CD4-positive, CD25-positive, alpha-beta regulatory T cell (primary cell): ENCODE measurements at regions not wholly inside any gene's neighbourhood (a gene's known extent, or its start where the extent isn't known, plus 50 kb on each side); places are given as distances from the start of the nearest gene placed in this dataset.

Experiments
- ATAC-seq, 2 donors: fragments of 150-1000 bp; cut with Tn5 transposase; one replicate each; pipeline ENCODE4 v1.10.0; 2021; ENCODE audit warnings: low read depth in 2 of 2, moderate number of reproducible peaks in 2 of 2, moderate library complexity in 1 of 2
- DNase-seq, 3 donors: peaks; one replicate each; pipeline versions ENCODE4 v3.0.0 to v3.0.0-alpha.2; 2012 to 2022; ENCODE audit warnings: mixed read lengths in 1 of 3
- H3K27ac ChIP-seq: one replicate; pipeline ENCODE4 v1.7.0; 2013; ENCODE audit warnings: mild to moderate bottlenecking, low read length; ENCODE audit not compliant: insufficient read depth, poor library complexity, severe bottlenecking
- H3K27me3 ChIP-seq: one replicate; pipeline ENCODE4 v1.7.0; 2013; ENCODE audit warnings: low read length; ENCODE audit not compliant: control insufficient read depth, insufficient read depth
- H3K36me3 ChIP-seq: one replicate; pipeline ENCODE4 v1.7.0; 2013; ENCODE audit warnings: mild to moderate bottlenecking, low read length, moderate library complexity; ENCODE audit not compliant: control insufficient read depth, insufficient read depth
- H3K4me1 ChIP-seq: 2 replicates; pipeline ENCODE4 v1.7.0; 2013; ENCODE audit warnings: mild to moderate bottlenecking, low read length; ENCODE audit not compliant: insufficient read depth, control insufficient read depth, poor library complexity, severe bottlenecking
- H3K4me3 ChIP-seq: one replicate; pipeline ENCODE4 v1.7.0; 2013; ENCODE audit warnings: low read depth, mild to moderate bottlenecking, low read length, moderate library complexity
- H3K9me3 ChIP-seq, 2 experiments: 1 replicate in 1 of 2; 2 replicates in 1 of 2; pipeline ENCODE4 v1.7.0; 2013; ENCODE audit warnings: low read length in 2 of 2, mild to moderate bottlenecking in 1 of 2, moderate library complexity in 1 of 2; ENCODE audit not compliant: control insufficient read depth in 2 of 2
- H3K27ac Mint-ChIP-seq, 3 donors: one replicate each; pipeline ENCODE4 v1.8.0; 2020 to 2022; ENCODE audit warnings: mild to moderate bottlenecking in 3 of 3, mixed read lengths in 3 of 3, moderate library complexity in 2 of 3
- H3K27me3 Mint-ChIP-seq: one replicate; pipeline ENCODE4 v1.8.0; 2022; ENCODE audit warnings: mild to moderate bottlenecking, mixed read lengths
- H3K36me3 Mint-ChIP-seq: one replicate; pipeline ENCODE4 v1.8.0; 2020; ENCODE audit warnings: mixed read lengths
- H3K4me1 Mint-ChIP-seq, 4 donors: one replicate each; pipeline ENCODE4 v1.8.0; 2020 to 2022; ENCODE audit warnings: mixed read lengths in 4 of 4, mild to moderate bottlenecking in 1 of 4
- H3K4me3 Mint-ChIP-seq, 4 donors: one replicate each; pipeline ENCODE4 v1.8.0; 2020 to 2022; ENCODE audit warnings: mild to moderate bottlenecking in 4 of 4, mixed read lengths in 4 of 4, moderate library complexity in 3 of 4
- H3K9me3 Mint-ChIP-seq, 7 donors: one replicate each; pipeline ENCODE4 v1.8.0; 2020 to 2022; ENCODE audit warnings: mixed read lengths in 7 of 7, mild to moderate bottlenecking in 3 of 7, moderate library complexity in 2 of 7

DNA sequence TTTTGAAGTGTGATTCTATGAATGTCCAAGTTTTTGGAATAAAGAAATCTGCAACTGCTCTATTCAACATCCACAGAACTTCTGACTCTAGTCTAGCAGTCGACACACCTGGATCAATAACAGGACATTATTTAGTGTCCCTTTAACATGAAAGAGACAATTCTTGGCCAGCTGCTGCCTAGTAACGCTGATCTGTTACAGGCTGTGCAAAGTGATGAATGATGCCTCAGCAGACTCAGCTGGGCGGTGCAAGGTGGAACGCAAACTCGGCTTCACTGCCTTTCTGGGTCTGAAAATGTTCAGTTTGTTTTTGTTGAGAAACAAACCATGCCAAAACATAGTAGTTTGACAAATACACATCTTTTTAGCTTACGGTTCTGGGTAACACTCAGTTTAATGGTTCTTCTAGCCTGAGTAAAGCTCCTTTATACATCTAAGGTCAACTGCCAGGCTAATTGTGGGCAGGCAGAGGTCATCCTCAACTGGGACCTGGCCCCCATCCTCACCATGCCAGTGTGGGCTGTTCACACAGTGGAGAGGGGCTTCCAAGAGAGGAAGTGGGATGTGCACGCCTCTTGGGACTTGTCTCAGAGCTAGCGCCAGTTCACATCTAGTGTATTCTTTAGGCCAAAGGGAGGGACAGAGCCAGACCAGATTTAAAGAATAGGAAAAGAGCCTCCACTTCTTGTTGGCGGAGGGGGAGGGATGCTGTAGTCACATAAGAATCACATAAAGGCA is 879.7 kb downstream of the QKI start:
- DNase-seq (no peak), ATAC-seq (no peak)
- Histone ChIP-seq H3K4me1 (no peaks in the 10 kb centered on the region), H3K27me3 (no peaks in the 10 kb centered on the region), H3K36me3 (no peaks in the 10 kb centered on the region), H3K9me3 (peaks cover 0 to 10% of the 10 kb centered on the region in 2 experiments), H3K4me3 (no peak overlapping the region), H3K27ac (no peak overlapping the region)
- H3K4me1 Mint-ChIP-seq: no peaks in the 10 kb centered on the region
- H3K4me3 Mint-ChIP-seq: no peak overlapping the region
- H3K27me3 Mint-ChIP-seq: no peaks in the 10 kb centered on the region
- no peak overlapping the region for H3K27ac Mint-ChIP-seq
- no peaks in the 10 kb centered on the region for H3K36me3 Mint-ChIP-seq
- peaks cover 0 to 11% (median 4%) of the 10 kb centered on the region in 7 donors for H3K9me3 Mint-ChIP-seq

DNA sequence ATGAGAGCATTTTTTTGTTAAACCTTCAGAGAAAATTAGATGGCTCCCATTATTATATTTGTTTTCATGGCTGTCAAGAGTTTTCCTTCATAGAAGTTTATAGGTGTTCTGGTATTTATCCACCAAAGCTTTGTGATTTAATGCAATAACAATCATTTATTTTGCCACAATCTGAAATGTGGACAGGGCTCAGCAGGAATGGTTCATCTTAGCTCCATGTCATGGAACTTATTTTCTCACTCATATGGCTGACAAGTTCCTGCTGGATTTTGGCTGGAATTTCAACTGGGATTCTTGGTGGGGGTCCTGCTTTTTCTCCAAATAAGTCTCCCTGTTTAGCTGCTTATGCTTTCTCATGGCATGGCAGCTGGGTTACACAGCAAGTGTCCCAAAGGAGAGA is 876.7 kb downstream of the QKI start:
- Histone ChIP-seq H3K4me3 (no peak overlapping the region), H3K4me1 (no peaks in the 10 kb centered on the region), H3K27ac (no peak overlapping the region), H3K9me3 (peaks cover 0 to 10% of the 10 kb centered on the region in 2 experiments), H3K27me3 (no peaks in the 10 kb centered on the region), H3K36me3 (no peaks in the 10 kb centered on the region)
- no peak overlapping the region for H3K4me3 Mint-ChIP-seq
- no peaks in the 10 kb centered on the region for H3K27me3 Mint-ChIP-seq
- no peaks in the 10 kb centered on the region for H3K4me1 Mint-ChIP-seq
- H3K36me3 Mint-ChIP-seq: no peaks in the 10 kb centered on the region
- ATAC-seq (no peak), DNase-seq (no peak)
- no peak overlapping the region for H3K27ac Mint-ChIP-seq
- peaks cover 0 to 7% (median 6%) of the 10 kb centered on the region in 7 donors for H3K9me3 Mint-ChIP-seq

DNA sequence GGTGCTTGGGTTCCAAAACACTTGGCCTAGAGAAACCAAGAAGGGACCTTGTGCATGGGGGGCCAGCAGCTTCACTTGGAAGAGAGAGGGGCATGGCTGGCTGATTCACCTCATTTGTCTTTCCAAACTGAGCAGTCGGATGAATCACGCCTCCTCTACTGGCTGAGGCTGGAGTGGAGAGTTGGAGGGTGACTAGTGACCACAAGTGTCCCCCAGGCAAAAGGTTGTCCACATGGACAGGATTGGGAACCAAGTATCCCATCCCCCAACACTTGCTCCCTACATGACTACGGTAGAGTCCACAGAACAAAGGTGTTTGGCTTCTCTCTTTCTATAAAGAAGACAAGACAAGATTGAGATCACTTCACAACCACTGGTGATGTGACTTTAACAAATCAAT is 875.6 kb downstream of the QKI start:
- H3K4me1 ChIP-seq: no peaks in the 10 kb centered on the region
- Mint-ChIP-seq H3K36me3 (no peaks in the 10 kb centered on the region), H3K4me3 (no peak overlapping the region), H3K27ac (peak overlapping the region in 1 of 3 donors; percentile 32), H3K4me1 (no peaks in the 10 kb centered on the region), H3K9me3 (peaks cover 0 to 7% (median 4%) of the 10 kb centered on the region in 7 donors), H3K27me3 (no peaks in the 10 kb centered on the region)
- no peaks in the 10 kb centered on the region for H3K36me3 ChIP-seq
- no peak overlapping the region for H3K4me3 ChIP-seq
- no peak overlapping the region for H3K27ac ChIP-seq
- H3K9me3 ChIP-seq: peaks cover 0 to 10% of the 10 kb centered on the region in 2 experiments
- no peaks in the 10 kb centered on the region for H3K27me3 ChIP-seq
- DNase-seq (no peak), ATAC-seq (no peak)

DNA sequence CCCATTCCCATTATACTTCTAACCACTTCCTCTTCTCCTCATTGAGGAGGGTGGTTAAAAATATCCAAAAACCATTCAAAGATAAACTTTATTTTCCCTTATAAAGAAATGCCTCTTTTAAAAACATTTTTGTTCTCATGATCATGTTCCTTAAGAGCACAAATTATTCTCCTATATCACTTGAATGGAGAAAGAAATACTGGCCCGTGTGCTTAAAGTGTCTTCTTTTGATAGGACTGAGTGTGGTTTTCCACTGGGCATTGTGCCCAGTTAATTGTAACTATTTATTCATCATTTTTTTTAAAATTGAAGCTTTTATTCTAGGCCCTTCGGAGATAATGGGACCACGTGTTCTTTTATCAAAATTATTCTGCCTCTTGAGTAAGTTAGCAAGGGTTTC is 871.5 kb downstream of the QKI start:
- Histone ChIP-seq H3K4me1 (no peaks in the 10 kb centered on the region), H3K4me3 (no peak overlapping the region), H3K27me3 (no peaks in the 10 kb centered on the region), H3K27ac (no peak overlapping the region), H3K9me3 (no peaks in the 10 kb centered on the region), H3K36me3 (no peaks in the 10 kb centered on the region)
- Mint-ChIP-seq H3K27ac (no peak overlapping the region), H3K36me3 (no peaks in the 10 kb centered on the region), H3K4me3 (no peak overlapping the region), H3K4me1 (no peaks in the 10 kb centered on the region), H3K27me3 (no peaks in the 10 kb centered on the region), H3K9me3 (peaks cover 0 to 13% (median 5%) of the 10 kb centered on the region in 7 donors)
- ATAC-seq: no peak
- DNase-seq: no peak

DNA sequence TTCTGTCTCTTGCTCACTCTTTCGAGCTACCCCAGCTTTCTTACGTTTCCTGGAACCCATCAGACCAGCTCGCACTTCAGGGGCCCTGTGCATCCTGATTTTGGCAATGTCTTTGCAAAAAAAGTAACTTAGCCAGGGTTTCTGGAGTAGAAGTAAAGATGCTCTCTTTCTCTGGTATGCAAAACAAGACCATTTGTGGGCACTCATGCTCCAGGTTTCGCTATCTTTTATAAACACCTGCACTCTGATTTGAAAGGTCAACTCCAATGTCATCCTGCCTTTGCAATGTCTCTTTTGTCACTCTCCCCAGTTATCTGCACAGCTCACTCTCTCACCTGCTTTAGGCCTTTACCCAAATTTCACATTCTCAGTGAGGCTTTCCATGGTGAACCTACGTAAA is 869.1 kb downstream of the QKI start:
- Histone ChIP-seq H3K9me3 (peaks cover 0 to 3% of the 10 kb centered on the region in 2 experiments), H3K27ac (no peak overlapping the region), H3K36me3 (no peaks in the 10 kb centered on the region), H3K4me3 (no peak overlapping the region), H3K4me1 (no peaks in the 10 kb centered on the region), H3K27me3 (no peaks in the 10 kb centered on the region)
- no peaks in the 10 kb centered on the region for H3K36me3 Mint-ChIP-seq
- DNase-seq (no peak), ATAC-seq (no peak)
- H3K27ac Mint-ChIP-seq: no peak overlapping the region
- peaks cover 0 to 12% (median 3%) of the 10 kb centered on the region in 7 donors for H3K9me3 Mint-ChIP-seq
- H3K27me3 Mint-ChIP-seq: no peaks in the 10 kb centered on the region
- no peak overlapping the region for H3K4me3 Mint-ChIP-seq
- no peaks in the 10 kb centered on the region for H3K4me1 Mint-ChIP-seq

DNA sequence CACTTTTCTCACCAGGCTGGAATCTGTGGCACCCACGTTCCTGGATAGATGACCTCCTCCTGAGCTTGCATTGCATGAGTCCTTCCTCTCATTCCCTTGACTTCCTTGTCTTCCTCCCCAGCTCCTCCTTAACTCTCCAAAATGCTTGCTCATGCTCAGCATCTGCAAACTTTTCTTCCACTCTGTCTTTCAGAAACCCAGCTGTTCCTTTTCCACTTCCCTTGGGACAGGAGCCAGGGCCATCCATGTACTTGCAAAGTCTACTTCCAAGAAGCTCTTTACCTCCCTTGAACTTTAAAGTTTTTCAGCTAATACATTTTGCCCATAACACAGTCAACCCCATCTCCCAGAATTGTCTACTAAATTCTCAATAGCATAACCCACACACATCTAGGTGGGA is 861.7 kb downstream of the QKI start:
- H3K27me3 ChIP-seq: no peaks in the 10 kb centered on the region
- DNase-seq (no peak), ATAC-seq (no peak)
- H3K4me1 ChIP-seq: no peaks in the 10 kb centered on the region
- H3K27ac Mint-ChIP-seq: no peak overlapping the region
- no peak overlapping the region for H3K4me3 ChIP-seq
- no peak overlapping the region for H3K4me3 Mint-ChIP-seq
- no peaks in the 10 kb centered on the region for H3K4me1 Mint-ChIP-seq
- peaks cover 4% of the 10 kb centered on the region for H3K27me3 Mint-ChIP-seq
- H3K9me3 Mint-ChIP-seq: peaks cover 0 to 26% (median 5%) of the 10 kb centered on the region in 7 donors
- H3K9me3 ChIP-seq: peaks cover 0 to 3% of the 10 kb centered on the region in 2 experiments
- no peaks in the 10 kb centered on the region for H3K36me3 Mint-ChIP-seq
- no peaks in the 10 kb centered on the region for H3K36me3 ChIP-seq
- H3K27ac ChIP-seq: no peak overlapping the region

DNA sequence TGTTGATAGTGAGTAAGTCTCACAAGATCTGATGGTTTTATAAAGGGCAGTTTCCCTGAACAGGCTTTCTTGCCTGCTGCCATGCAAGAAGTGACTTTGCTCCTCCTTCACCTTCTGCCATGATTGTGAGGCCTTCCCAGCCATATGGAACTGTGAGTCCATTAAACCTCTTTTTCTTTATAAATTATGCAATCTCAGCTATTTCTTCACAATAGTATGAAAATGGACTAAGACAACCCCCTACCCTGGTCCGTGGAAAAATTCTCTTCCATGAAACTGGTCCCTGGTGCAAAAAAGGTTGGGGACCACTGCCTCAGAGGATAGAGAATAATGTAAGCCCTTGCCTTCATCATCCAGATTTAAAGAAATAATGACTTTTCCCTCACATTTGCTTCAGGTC is 861.3 kb downstream of the QKI start:
- Mint-ChIP-seq H3K4me1 (no peaks in the 10 kb centered on the region), H3K36me3 (no peaks in the 10 kb centered on the region), H3K4me3 (no peak overlapping the region), H3K27ac (no peak overlapping the region), H3K27me3 (peaks cover 4% of the 10 kb centered on the region), H3K9me3 (peaks cover 0 to 26% (median 5%) of the 10 kb centered on the region in 7 donors)
- Histone ChIP-seq H3K4me3 (no peak overlapping the region), H3K36me3 (no peaks in the 10 kb centered on the region), H3K27ac (no peak overlapping the region), H3K27me3 (no peaks in the 10 kb centered on the region), H3K9me3 (peaks cover 0 to 3% of the 10 kb centered on the region in 2 experiments), H3K4me1 (no peaks in the 10 kb centered on the region)
- DNase-seq: no peak
- ATAC-seq: no peak

DNA sequence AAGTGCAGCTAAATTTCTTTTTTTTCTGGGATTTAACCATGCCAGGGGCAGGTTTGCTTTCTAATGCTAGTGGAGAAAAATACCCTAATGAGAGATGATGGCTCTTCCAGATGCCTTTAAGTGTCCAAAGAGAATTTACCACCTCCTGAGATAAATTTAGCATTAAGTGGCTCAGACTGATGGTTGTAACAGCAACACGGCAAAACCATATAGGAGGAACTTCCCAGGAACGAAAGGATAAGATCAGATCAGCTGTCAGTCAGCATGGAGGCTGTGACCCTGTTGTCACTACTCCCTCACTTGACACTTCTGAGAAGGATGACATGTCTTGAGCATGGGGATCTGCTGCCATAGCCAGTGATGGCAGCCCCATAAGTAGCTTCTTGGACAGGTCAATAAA is 860.0 kb downstream of the QKI start:
- no peak overlapping the region for H3K27ac Mint-ChIP-seq
- no peak overlapping the region for H3K4me3 Mint-ChIP-seq
- H3K27me3 ChIP-seq: no peaks in the 10 kb centered on the region
- peaks cover 4% of the 10 kb centered on the region for H3K27me3 Mint-ChIP-seq
- peaks cover 0 to 1% of the 10 kb centered on the region in 2 experiments for H3K9me3 ChIP-seq
- no peak overlapping the region for H3K27ac ChIP-seq
- no peak overlapping the region for H3K4me3 ChIP-seq
- no peak for ATAC-seq
- no peak for DNase-seq
- no peaks in the 10 kb centered on the region for H3K36me3 ChIP-seq
- no peaks in the 10 kb centered on the region for H3K4me1 ChIP-seq
- no peaks in the 10 kb centered on the region for H3K4me1 Mint-ChIP-seq
- peaks cover 0 to 26% (median 7%) of the 10 kb centered on the region in 7 donors for H3K9me3 Mint-ChIP-seq
- H3K36me3 Mint-ChIP-seq: no peaks in the 10 kb centered on the region
